DND-41 (cell line): ENCODE measurements at regions not wholly inside any gene's neighbourhood (a gene's known extent, or its start where the extent isn't known, plus 50 kb on each side); places are given as distances from the start of the nearest gene placed in this dataset.

Experiments used
- ATAC-seq: fragments of 200-7000 bp; cut with Tn5 transposase; 3 replicates; pipeline ENCODE4 v1.9.1; 2021; ENCODE audit warnings: low read depth; ENCODE audit not compliant: insufficient read depth
- DNase-seq: peaks from one replicate; pipeline ENCODE4 v3.0.0-alpha.2; 2020
- H2AFZ ChIP-seq: 2 replicates; pipeline ENCODE4 v1.6.0; 2012; ENCODE audit warnings: low read depth, low read length
- H3K27ac ChIP-seq: 2 replicates; pipeline ENCODE4 v1.5.1; 2012; ENCODE audit warnings: low read length, inconsistent platforms
- H3K27me3 ChIP-seq: fragments of 200-600 bp; sonication (generic); 2 replicates; pipeline ENCODE4 v1.6.0; 2012; ENCODE audit warnings: low read length, mild to moderate bottlenecking, inconsistent platforms; ENCODE audit not compliant: insufficient read depth, poor library complexity
- H3K36me3 ChIP-seq: 2 replicates; pipeline ENCODE4 v1.5.1; 2012; ENCODE audit warnings: low read length, inconsistent platforms; ENCODE audit not compliant: insufficient read depth
- H3K4me1 ChIP-seq: 2 replicates; pipeline ENCODE4 v1.5.1; 2012; ENCODE audit warnings: mild to moderate bottlenecking, low read length; ENCODE audit not compliant: insufficient read depth
- H3K4me2 ChIP-seq: 2 replicates; pipeline ENCODE4 v1.6.0; 2012; ENCODE audit warnings: mild to moderate bottlenecking, moderate library complexity, low read length, inconsistent platforms; ENCODE audit not compliant: insufficient read depth
- H3K4me3 ChIP-seq, 2 experiments: fragments of 200-600 bp in 1 of 2; shearing (Covaris generic) in 1 of 2; 2 replicates each; pipeline ENCODE4 v1.5.1; 2012 to 2016; ENCODE audit warnings: inconsistent platforms in 2 of 2, low read length in 2 of 2, mild to moderate bottlenecking in 2 of 2, low read depth in 1 of 2, moderate library complexity in 1 of 2
- H3K79me2 ChIP-seq: 2 replicates; pipeline ENCODE4 v1.6.0; 2012; ENCODE audit warnings: low read length, inconsistent platforms; ENCODE audit not compliant: insufficient read depth
- H3K9ac ChIP-seq: 2 replicates; pipeline ENCODE4 v1.6.0; 2012; ENCODE audit warnings: low read depth, mild to moderate bottlenecking, inconsistent platforms, low read length, moderate library complexity
- H3K9me3 ChIP-seq: 2 replicates; pipeline ENCODE4 v1.5.1; 2012; ENCODE audit warnings: low read length, moderate library complexity, mild to moderate bottlenecking, inconsistent platforms; ENCODE audit not compliant: insufficient read depth, severe bottlenecking
- H4K20me1 ChIP-seq: 2 replicates; pipeline ENCODE4 v1.6.0; 2012; ENCODE audit warnings: low read length; ENCODE audit not compliant: insufficient read depth
- EZH2 ChIP-seq: IDR thresholded peaks from 3 replicates; pipeline ENCODE4 v1.6.1; 2012; ENCODE audit warnings: borderline replicate concordance, low read depth, mild to moderate bottlenecking, moderate library complexity, low read length, inconsistent platforms; ENCODE audit not compliant: severe bottlenecking
- TF ChIP-seq, protein P1 (sequence below): IDR thresholded peaks from 2 replicates; pipeline ENCODE4 v1.5.1; 2012; ENCODE audit warnings: borderline replicate concordance, low read length, moderate library complexity, mild to moderate bottlenecking; ENCODE audit not compliant: poor library complexity, severe bottlenecking; ENCODE audit errors: extremely low read depth

- no peaks in the 10 kb centered on the region for H3K79me2 ChIP-seq
- H3K4me3 ChIP-seq, result no peak overlapping the region
- no peak for DNase-seq
- ATAC-seq, result no peak
- H3K27ac ChIP-seq, result no peak overlapping the region
- no peaks in the 10 kb centered on the region for H3K36me3 ChIP-seq
- no peak overlapping the region for H2AFZ ChIP-seq
- no peaks in the 10 kb centered on the region for H4K20me1 ChIP-seq
- H3K4me1 ChIP-seq, result peaks cover 13% of the 10 kb centered on the region; the same call in 1 of the 2 replicates
- H3K9me3 ChIP-seq, result no peaks in the 10 kb centered on the region
- no peaks in the 10 kb centered on the region for H3K27me3 ChIP-seq
- H3K4me2 ChIP-seq, result no peak overlapping the region
- H3K9ac ChIP-seq, result no peak overlapping the region
- TF ChIP-seq, protein P1, sequence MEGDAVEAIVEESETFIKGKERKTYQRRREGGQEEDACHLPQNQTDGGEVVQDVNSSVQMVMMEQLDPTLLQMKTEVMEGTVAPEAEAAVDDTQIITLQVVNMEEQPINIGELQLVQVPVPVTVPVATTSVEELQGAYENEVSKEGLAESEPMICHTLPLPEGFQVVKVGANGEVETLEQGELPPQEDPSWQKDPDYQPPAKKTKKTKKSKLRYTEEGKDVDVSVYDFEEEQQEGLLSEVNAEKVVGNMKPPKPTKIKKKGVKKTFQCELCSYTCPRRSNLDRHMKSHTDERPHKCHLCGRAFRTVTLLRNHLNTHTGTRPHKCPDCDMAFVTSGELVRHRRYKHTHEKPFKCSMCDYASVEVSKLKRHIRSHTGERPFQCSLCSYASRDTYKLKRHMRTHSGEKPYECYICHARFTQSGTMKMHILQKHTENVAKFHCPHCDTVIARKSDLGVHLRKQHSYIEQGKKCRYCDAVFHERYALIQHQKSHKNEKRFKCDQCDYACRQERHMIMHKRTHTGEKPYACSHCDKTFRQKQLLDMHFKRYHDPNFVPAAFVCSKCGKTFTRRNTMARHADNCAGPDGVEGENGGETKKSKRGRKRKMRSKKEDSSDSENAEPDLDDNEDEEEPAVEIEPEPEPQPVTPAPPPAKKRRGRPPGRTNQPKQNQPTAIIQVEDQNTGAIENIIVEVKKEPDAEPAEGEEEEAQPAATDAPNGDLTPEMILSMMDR, result no peak
- no peak for TF ChIP-seq EZH2
These were observed 73.3 kb downstream of the NUDT12 start for GRCh38 chr5:103489307-103489706.

DNA sequence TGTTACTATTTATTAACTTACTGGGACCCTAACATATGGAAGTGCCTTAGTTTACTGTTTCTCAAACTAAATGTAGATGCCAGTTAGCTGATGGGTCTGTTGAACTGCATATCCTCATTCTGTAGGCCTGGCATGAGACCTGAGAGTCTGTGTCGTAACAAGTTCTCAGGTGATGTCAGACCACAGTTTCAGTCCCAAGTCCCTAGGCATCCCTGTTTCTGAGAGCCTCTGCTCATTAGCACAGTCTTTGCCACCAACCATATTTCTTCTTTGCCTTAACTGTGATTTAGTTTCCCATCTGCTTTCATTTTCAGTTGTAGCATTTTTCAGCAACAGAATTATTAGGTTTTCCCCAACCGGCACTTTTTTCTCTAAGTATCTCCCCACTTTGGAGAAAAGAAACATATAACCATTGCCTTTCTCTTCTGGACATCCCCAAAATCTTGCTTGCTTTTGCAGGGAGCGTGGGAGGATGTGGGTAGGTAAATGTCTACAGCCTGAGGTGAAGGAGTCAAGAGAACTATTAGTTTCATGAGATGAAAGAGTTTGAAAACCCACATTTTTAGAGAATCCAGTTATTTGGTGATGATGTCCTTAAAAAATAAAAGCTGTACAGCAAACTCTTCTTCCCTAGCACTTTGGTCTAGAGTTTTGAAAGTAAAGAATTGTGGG is 74.6 kb downstream of the NUDT12 start:
- H3K9ac ChIP-seq, result no peak overlapping the region

DNA sequence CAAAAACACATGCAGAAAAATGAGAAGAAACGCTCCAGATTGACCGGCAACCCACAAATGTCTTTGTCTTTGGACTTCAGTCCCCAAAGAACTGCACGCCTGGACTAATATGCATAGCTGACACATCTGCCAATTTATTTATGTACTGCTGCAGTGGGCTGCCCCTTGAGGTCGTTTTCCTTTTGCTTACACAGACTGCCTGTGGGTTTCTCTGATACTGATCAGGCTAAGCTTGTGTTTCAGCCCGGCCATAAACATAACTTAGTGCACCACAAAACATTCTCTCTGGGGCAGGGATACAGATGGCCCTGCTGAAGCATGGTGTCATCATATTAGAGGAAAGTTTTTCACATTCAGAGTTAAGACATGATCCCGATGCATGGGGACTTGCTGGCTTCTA is 75.4 kb downstream of the NUDT12 start:
- Histone ChIP-seq H3K9ac (no peak overlapping the region), H3K27ac (no peak overlapping the region), H3K36me3 (no peaks in the 10 kb centered on the region), H3K9me3 (no peaks in the 10 kb centered on the region), H3K79me2 (no peaks in the 10 kb centered on the region), H3K4me1 (peaks cover 13% of the 10 kb centered on the region; the same call in 1 of the 2 replicates), H3K27me3 (no peaks in the 10 kb centered on the region), H3K4me3 (no peak overlapping the region), H2AFZ (no peak overlapping the region), H3K4me2 (no peak overlapping the region), H4K20me1 (no peaks in the 10 kb centered on the region)
- TF ChIP-seq, protein P1, result no peak
- no peak for TF ChIP-seq EZH2
- no peak for DNase-seq
- ATAC-seq, result peak; percentile 73

More for the DNA sequence above, 74.6 kb downstream of the NUDT12 start:
- no peaks in the 10 kb centered on the region for H4K20me1 ChIP-seq
- H3K4me2 ChIP-seq, result peak overlapping the region; percentile 25; the same call in 1 of the 2 replicates
- H3K36me3 ChIP-seq, result no peaks in the 10 kb centered on the region
- ATAC-seq (peak; percentile 60), DNase-seq (no peak)
- TF ChIP-seq, protein P1, result no peak
- TF ChIP-seq EZH2, result no peak
- H3K79me2 ChIP-seq, result no peaks in the 10 kb centered on the region
- no peak overlapping the region for H3K4me3 ChIP-seq
- no peaks in the 10 kb centered on the region for H3K27me3 ChIP-seq
- no peak overlapping the region for H2AFZ ChIP-seq
- H3K9me3 ChIP-seq, result no peaks in the 10 kb centered on the region
- H3K4me1 ChIP-seq, result peaks cover 13% of the 10 kb centered on the region; the same call in 1 of the 2 replicates
- no peak overlapping the region for H3K27ac ChIP-seq
